T-cell (primary cell): ENCODE measurements at regions not wholly inside any gene's neighbourhood (a gene's known extent, or its start where the extent isn't known, plus 50 kb on each side); places are given as distances from the start of the nearest gene placed in this dataset.
"Not testable (repeated sequence)": the region's sequence is repeated elsewhere in the genome, so short reads cannot be mapped to it uniquely, and the experiment has no call there.

Source experiments
- ATAC-seq, 4 experiments: fragments of 200-7000 bp in 3 of 4; fragments of 150-1000 bp in 1 of 4; cut with Tn5 transposase; replicated peaks in 1 of 4; 1 replicate in 3 of 4; 2 replicates in 1 of 4; pipeline ENCODE4 v1.10.0; 2021; ENCODE audit warnings: moderate library complexity in 3 of 4, mild to moderate bottlenecking in 2 of 4, moderate number of reproducible peaks in 1 of 4
- CTCF ChIA-PET, 2 donors: fragments of 300-600 bp; sonication (Branson Sonifier 250); formaldehyde crosslinking; loops; one replicate each; lab custom pipeline; 2022; ENCODE audit warnings: antibody characterized with exemption in 2 of 2; lab: Charles Lee
- POLR2A ChIA-PET, 2 donors: fragments of 300-600 bp; sonication (Branson Sonifier 250); formaldehyde crosslinking; loops; one replicate each; lab custom pipeline; 2022; ENCODE audit warnings: antibody characterized with exemption in 2 of 2; lab: Charles Lee
- DNase-seq, 35 experiments: peaks; one replicate each; pipeline versions ENCODE4 v3.0.0 to v3.0.0-alpha.2; 2013 to 2023
- H3K27ac ChIP-seq: one replicate; pipeline ENCODE4 v1.5.1; 2013; ENCODE audit warnings: low read length
- H3K27me3 ChIP-seq, 2 experiments: replicated peaks in 1 of 2; 1 replicate in 1 of 2; 2 replicates in 1 of 2; pipeline versions ENCODE4 v1.6.1 to v1.7.0; 2013; ENCODE audit warnings: low read length in 1 of 2, mixed read lengths in 1 of 2; ENCODE audit not compliant: control insufficient read depth in 2 of 2, insufficient read depth in 2 of 2; ENCODE audit errors: extremely low read depth in 1 of 2
- H3K36me3 ChIP-seq, 2 donors: 1 replicate in 1 of 2; 2 replicates in 1 of 2; pipeline versions ENCODE4 v1.6.1 to v1.7.0; 2013; ENCODE audit warnings: low read length in 1 of 2; ENCODE audit not compliant: control insufficient read depth in 2 of 2, insufficient read depth in 1 of 2; ENCODE audit errors: extremely low read depth in 1 of 2
- H3K4me1 ChIP-seq, 2 experiments: 1 replicate in 1 of 2; 2 replicates in 1 of 2; pipeline versions ENCODE4 v1.6.1 to v1.7.0; 2013; ENCODE audit warnings: low read length in 2 of 2, mixed read lengths in 1 of 2; ENCODE audit not compliant: insufficient read depth in 2 of 2, control insufficient read depth in 1 of 2; ENCODE audit errors: extremely low read depth in 1 of 2
- H3K4me3 ChIP-seq, 2 donors: 1 replicate in 1 of 2; 2 replicates in 1 of 2; pipeline versions ENCODE4 v1.5.1 to v1.7.0; 2013; ENCODE audit warnings: mild to moderate bottlenecking in 2 of 2, low read length in 1 of 2, moderate library complexity in 1 of 2; ENCODE audit not compliant: control insufficient read depth in 1 of 2; ENCODE audit errors: extremely low read depth in 1 of 2
- H3K9me3 ChIP-seq: 2 replicates; pipeline ENCODE4 v1.7.0; 2013
- H3K27ac Mint-ChIP-seq, 2 donors: one replicate each; pipeline ENCODE4 v1.8.0; 2020 to 2021; ENCODE audit warnings: mild to moderate bottlenecking in 2 of 2, mixed read lengths in 2 of 2
- H3K27me3 Mint-ChIP-seq, 2 donors: one replicate each; pipeline ENCODE4 v1.8.0; 2021 to 2022; ENCODE audit warnings: mixed read lengths in 2 of 2
- H3K36me3 Mint-ChIP-seq: one replicate; pipeline ENCODE4 v1.8.0; 2021; ENCODE audit warnings: mixed read lengths
- H3K4me1 Mint-ChIP-seq, 3 donors: one replicate each; pipeline ENCODE4 v1.8.0; 2020 to 2022; ENCODE audit warnings: mixed read lengths in 3 of 3, mild to moderate bottlenecking in 1 of 3
- H3K4me3 Mint-ChIP-seq, 3 donors: one replicate each; pipeline ENCODE4 v1.8.0; 2020 to 2022; ENCODE audit warnings: mild to moderate bottlenecking in 3 of 3, mixed read lengths in 3 of 3, moderate library complexity in 3 of 3
- H3K9me3 Mint-ChIP-seq, 3 donors: one replicate each; pipeline ENCODE4 v1.8.0; 2020 to 2022; ENCODE audit warnings: mixed read lengths in 3 of 3
- WGBS: methylation state at CpG from one replicate; pipeline ENCODE4 v1.1.5; 2013; ENCODE audit warnings: missing lambda C conversion rate; ENCODE audit not compliant: insufficient coverage; 5-methylcytosine and 5-hydroxymethylcytosine counted together

DNA sequence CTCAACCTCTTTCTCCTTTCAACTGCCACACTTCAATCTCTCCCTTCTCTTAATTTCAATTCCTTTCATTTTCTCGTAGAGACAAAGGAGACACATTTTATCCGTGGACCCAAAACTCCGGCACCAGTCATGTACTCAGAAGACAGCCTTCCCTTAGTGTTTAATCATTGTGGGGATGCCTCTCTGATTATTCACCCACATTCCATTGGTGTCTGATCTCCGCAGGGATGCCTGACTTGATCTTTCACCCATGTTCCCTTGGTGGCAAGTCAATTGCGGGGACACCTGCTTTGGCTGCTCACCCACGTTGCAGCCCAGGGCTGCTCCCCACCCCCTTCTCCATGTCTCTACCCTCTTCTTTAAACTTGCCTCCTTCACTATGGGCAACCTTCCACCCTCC lies 103.5 kb upstream of the PLSCR4 start:
- H3K4me1 ChIP-seq, H3K27me3 Mint-ChIP-seq, H3K4me1 Mint-ChIP-seq, DNase-seq, ATAC-seq, H3K36me3 ChIP-seq, POLR2A ChIA-PET, H3K36me3 Mint-ChIP-seq, CTCF ChIA-PET, H3K4me3 ChIP-seq, H3K27me3 ChIP-seq, H3K4me3 Mint-ChIP-seq, H3K27ac ChIP-seq, H3K27ac Mint-ChIP-seq, H3K9me3 ChIP-seq: not testable (repeated sequence)
- WGBS, result 93% methylated on average over 3 of the region's 6 CpGs
- peaks cover 2 to 16% (median 8%) of the 10 kb centered on the region in 3 donors for H3K9me3 Mint-ChIP-seq

DNA sequence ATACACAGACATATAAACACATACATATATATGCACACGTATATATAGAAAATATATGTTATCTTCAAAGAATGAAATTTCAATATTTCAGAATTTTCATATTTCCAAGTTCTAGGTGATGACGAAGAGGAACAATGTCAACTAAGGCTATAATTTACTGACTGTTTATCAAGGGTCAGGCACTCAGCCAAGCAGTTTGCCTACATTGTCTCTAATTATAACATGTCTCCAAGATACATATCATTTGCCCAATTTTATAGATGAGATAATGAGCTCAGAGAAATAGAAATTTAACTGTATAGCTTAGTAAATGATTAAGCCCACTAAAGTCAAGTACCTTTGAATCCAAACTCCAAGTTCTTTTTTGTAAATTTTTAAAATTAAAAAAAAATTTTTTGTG lies 99.9 kb upstream of the PLSCR4 start:
- no CpG with 5 or more reads among the region's 2 CpGs for WGBS

GRCh38 chr3:146345900-146346299 lies 95.0 kb upstream of the PLSCR4 start:
- ChIA-PET POLR2A (no interaction called here), CTCF (no interaction called here)
- Mint-ChIP-seq H3K36me3 (no peaks in the 10 kb centered on the region), H3K9me3 (peaks cover 0 to 8% (median 0%) of the 10 kb centered on the region in 3 donors), H3K4me3 (no peak overlapping the region), H3K27ac (no peak overlapping the region), H3K27me3 (no peaks in the 10 kb centered on the region), H3K4me1 (no peaks in the 10 kb centered on the region)
- no peak for DNase-seq
- no CpG with 5 or more reads among the region's 2 CpGs for WGBS
- Histone ChIP-seq H3K27ac (no peak overlapping the region), H3K27me3 (no peaks in the 10 kb centered on the region), H3K9me3 (no peaks in the 10 kb centered on the region), H3K4me3 (no peak overlapping the region), H3K36me3 (no peaks in the 10 kb centered on the region), H3K4me1 (no peaks in the 10 kb centered on the region)
- ATAC-seq, result no peak

More for the DNA sequence above, 99.9 kb upstream of the PLSCR4 start:
- H3K27ac Mint-ChIP-seq, result no peak overlapping the region
- no peaks in the 10 kb centered on the region for H3K4me1 ChIP-seq
- CTCF ChIA-PET, result no interaction called here
- no peaks in the 10 kb centered on the region for H3K4me1 Mint-ChIP-seq
- H3K27me3 Mint-ChIP-seq, result peaks cover 0 to 3% of the 10 kb centered on the region in 2 donors
- peaks cover 0 to 14% (median 5%) of the 10 kb centered on the region in 3 donors for H3K9me3 Mint-ChIP-seq
- no peaks in the 10 kb centered on the region for H3K9me3 ChIP-seq
- no peak overlapping the region for H3K4me3 ChIP-seq
- no peak overlapping the region for H3K4me3 Mint-ChIP-seq
- H3K36me3 ChIP-seq, result no peaks in the 10 kb centered on the region
- no peaks in the 10 kb centered on the region for H3K36me3 Mint-ChIP-seq
- ATAC-seq (no peak), DNase-seq (no peak)
- no peak overlapping the region for H3K27ac ChIP-seq
- no peaks in the 10 kb centered on the region for H3K27me3 ChIP-seq
- POLR2A ChIA-PET, result interaction anchor here in 1 of 2 donors (0.5 kb wide), 1 partner anchor 1863 kb away, joined by 4 read pairs; no protein-coding TSS in a partner anchor

GRCh38 chr3:146343551-146343950 lies 92.6 kb upstream of the PLSCR4 start:
- CTCF ChIA-PET, result no interaction called here

GRCh38 chr3:146342989-146343388 lies 92.1 kb upstream of the PLSCR4 start:
- no peaks in the 10 kb centered on the region for H3K27me3 Mint-ChIP-seq
- no peaks in the 10 kb centered on the region for H3K36me3 Mint-ChIP-seq
- H3K27ac Mint-ChIP-seq, result no peak overlapping the region
- no peaks in the 10 kb centered on the region for H3K27me3 ChIP-seq
- no peak for DNase-seq
- no peaks in the 10 kb centered on the region for H3K4me1 Mint-ChIP-seq
- H3K36me3 ChIP-seq, result no peaks in the 10 kb centered on the region
- H3K4me3 ChIP-seq, result no peak overlapping the region
- H3K4me1 ChIP-seq, result no peaks in the 10 kb centered on the region
- POLR2A ChIA-PET, result no interaction called here
- no peak for ATAC-seq
- no peaks in the 10 kb centered on the region for H3K9me3 ChIP-seq
- H3K27ac ChIP-seq, result no peak overlapping the region
- CTCF ChIA-PET, result no interaction called here
- no peaks in the 10 kb centered on the region for H3K9me3 Mint-ChIP-seq
- no peak overlapping the region for H3K4me3 Mint-ChIP-seq

More at GRCh38 chr3:146343551-146343950, 92.6 kb upstream of the PLSCR4 start:
- no peaks in the 10 kb centered on the region for H3K4me1 ChIP-seq
- no peaks in the 10 kb centered on the region for H3K36me3 ChIP-seq
- H3K4me3 ChIP-seq, result no peak overlapping the region
- no peaks in the 10 kb centered on the region for H3K27me3 Mint-ChIP-seq
- H3K9me3 ChIP-seq, result no peaks in the 10 kb centered on the region
- WGBS, result no CpG with 5 or more reads among the region's 2 CpGs
- POLR2A ChIA-PET, result no interaction called here
- no peak for DNase-seq
- no peak for ATAC-seq
- no peak overlapping the region for H3K27ac Mint-ChIP-seq
- no peak overlapping the region for H3K4me3 Mint-ChIP-seq
- no peaks in the 10 kb centered on the region for H3K9me3 Mint-ChIP-seq
- no peaks in the 10 kb centered on the region for H3K4me1 Mint-ChIP-seq
- H3K27me3 ChIP-seq, result no peaks in the 10 kb centered on the region
- H3K36me3 Mint-ChIP-seq, result no peaks in the 10 kb centered on the region
- H3K27ac ChIP-seq, result no peak overlapping the region

DNA sequence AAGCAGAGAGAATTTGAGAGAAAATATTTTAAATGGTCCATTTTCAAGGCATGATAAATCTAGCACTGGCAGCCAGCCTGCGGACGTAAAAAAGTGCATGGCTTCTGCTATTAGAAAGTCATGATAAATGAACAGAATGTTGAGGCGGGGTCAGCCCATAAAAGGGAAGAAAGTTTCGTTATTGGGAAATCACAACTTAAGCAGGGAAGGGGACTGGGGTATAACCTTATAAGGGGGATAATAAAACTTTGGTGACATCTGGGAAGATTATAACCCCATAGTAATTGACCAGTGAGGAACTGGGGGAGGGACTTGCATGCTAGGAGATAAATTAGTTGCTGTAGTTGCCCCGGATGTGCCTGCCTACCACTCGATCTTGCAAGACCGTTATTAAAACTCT lies 88.4 kb upstream of the PLSCR4 start:
- no peaks in the 10 kb centered on the region for H3K27me3 Mint-ChIP-seq
- no peaks in the 10 kb centered on the region for H3K4me1 Mint-ChIP-seq
- ATAC-seq, result no peak
- DNase-seq, result no peak
- H3K9me3 ChIP-seq, result no peaks in the 10 kb centered on the region
- ChIA-PET POLR2A (no interaction called here), CTCF (no interaction called here)
- H3K36me3 ChIP-seq, result no peaks in the 10 kb centered on the region
- WGBS, result 90% methylated on average over 4 of the region's 7 CpGs
- no peak overlapping the region for H3K4me3 ChIP-seq
- no peak overlapping the region for H3K27ac ChIP-seq
- no peaks in the 10 kb centered on the region for H3K36me3 Mint-ChIP-seq
- H3K27me3 ChIP-seq, result no peaks in the 10 kb centered on the region
- H3K4me1 ChIP-seq, result no peaks in the 10 kb centered on the region
- no peak overlapping the region for H3K4me3 Mint-ChIP-seq
- H3K9me3 Mint-ChIP-seq, result no peaks in the 10 kb centered on the region
- no peak overlapping the region for H3K27ac Mint-ChIP-seq

DNA sequence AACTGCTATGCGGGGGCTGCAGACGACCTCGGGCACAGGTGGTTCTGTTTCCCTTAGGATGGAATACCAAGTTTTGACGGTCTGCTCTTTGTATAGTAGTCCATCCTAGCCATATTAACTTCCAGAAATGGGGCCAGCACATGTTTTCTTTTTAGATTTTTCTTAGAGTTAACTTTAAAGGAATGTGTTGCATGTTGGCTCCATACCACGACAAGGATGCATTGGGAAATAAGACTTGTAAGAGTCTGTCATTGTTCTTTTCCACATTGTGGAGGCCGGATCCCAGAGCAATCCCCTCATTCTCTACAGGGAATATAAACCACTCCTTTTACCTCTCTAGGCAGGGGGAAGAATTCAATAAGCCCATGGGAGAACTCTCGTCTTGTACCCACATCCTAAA lies 87.1 kb upstream of the PLSCR4 start:
- Histone ChIP-seq H3K4me3 (no peak overlapping the region), H3K27me3 (peaks cover 0 to 2% of the 10 kb centered on the region in 2 experiments), H3K36me3 (no peaks in the 10 kb centered on the region), H3K27ac (no peak overlapping the region), H3K4me1 (no peaks in the 10 kb centered on the region), H3K9me3 (no peaks in the 10 kb centered on the region)
- 100% methylated on average over 1 of the region's 7 CpGs for WGBS
- ChIA-PET POLR2A (no interaction called here), CTCF (no interaction called here)
- no peak for DNase-seq
- Mint-ChIP-seq H3K27ac (no peak overlapping the region), H3K4me3 (no peak overlapping the region), H3K36me3 (no peaks in the 10 kb centered on the region), H3K27me3 (no peaks in the 10 kb centered on the region), H3K4me1 (no peaks in the 10 kb centered on the region), H3K9me3 (no peaks in the 10 kb centered on the region)
- no peak for ATAC-seq
